ENCODE measurements at regions not wholly inside any gene's neighbourhood (a gene's known extent, or its start where the extent isn't known, plus 50 kb on each side); places are given as distances from the start of the nearest gene placed in this dataset.

GRCh38 chrX:3943965-3944364 is 230.5 kb upstream of the PRKX start:
- TF ChIP-seq, protein P1, sequence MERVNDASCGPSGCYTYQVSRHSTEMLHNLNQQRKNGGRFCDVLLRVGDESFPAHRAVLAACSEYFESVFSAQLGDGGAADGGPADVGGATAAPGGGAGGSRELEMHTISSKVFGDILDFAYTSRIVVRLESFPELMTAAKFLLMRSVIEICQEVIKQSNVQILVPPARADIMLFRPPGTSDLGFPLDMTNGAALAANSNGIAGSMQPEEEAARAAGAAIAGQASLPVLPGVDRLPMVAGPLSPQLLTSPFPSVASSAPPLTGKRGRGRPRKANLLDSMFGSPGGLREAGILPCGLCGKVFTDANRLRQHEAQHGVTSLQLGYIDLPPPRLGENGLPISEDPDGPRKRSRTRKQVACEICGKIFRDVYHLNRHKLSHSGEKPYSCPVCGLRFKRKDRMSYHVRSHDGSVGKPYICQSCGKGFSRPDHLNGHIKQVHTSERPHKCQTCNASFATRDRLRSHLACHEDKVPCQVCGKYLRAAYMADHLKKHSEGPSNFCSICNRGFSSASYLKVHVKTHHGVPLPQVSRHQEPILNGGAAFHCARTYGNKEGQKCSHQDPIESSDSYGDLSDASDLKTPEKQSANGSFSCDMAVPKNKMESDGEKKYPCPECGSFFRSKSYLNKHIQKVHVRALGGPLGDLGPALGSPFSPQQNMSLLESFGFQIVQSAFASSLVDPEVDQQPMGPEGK (CRISPR knock-in tag; IDR thresholded peaks at IDR 0.05; ENCODE audit: borderline replicate concordance) = no peak
- TF ChIP-seq ZC3H10 (CRISPR knock-in tag; IDR thresholded peaks at IDR 0.05) (no peak), SNAI2 (CRISPR knock-in tag; IDR thresholded peaks at IDR 0.05) (no peak), GLIS3 (CRISPR knock-in tag; IDR thresholded peaks at IDR 0.05) (no peak), ZFP30 (CRISPR knock-in tag; IDR thresholded peaks at IDR 0.05) (no peak), PPARA (CRISPR knock-in tag; IDR thresholded peaks at IDR 0.05; ENCODE audit: borderline replicate concordance) (no peak), ZNF8 (CRISPR knock-in tag; IDR thresholded peaks at IDR 0.05) (no peak), ESRRG (CRISPR knock-in tag; IDR thresholded peaks at IDR 0.05) (no peak), ZNF70 (CRISPR knock-in tag; IDR thresholded peaks at IDR 0.05) (no peak)
